ENCODE measurements at regions not wholly inside any gene's neighbourhood (a gene's known extent, or its start where the extent isn't known, plus 50 kb on each side); places are given as distances from the start of the nearest gene placed in this dataset.

DNA sequence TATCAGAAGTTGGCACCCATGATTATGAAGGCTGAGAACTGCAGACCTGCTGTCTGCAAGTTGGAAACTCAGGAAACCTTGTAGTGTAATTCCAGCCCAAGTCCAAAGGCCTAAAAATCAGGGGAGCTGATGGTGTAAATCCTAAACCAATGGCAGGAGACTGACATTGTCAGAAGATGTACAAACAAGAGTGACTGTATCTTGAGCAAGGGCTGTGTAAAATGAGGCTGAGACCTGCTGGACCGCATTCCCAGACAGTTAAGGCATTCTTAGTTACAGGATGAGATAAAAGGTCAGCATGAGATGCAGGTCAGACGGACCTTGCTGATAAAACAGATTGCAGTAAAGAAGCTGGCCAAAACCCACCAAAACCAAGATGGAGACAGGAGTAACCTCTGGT lies 147.7 kb downstream of the COG6 start:
- H3K4me1 Mint-ChIP-seq (ENCODE audit: low read depth) = no peaks in the 10 kb centered on the region
- Histone ChIP-seq H3K36me3 (ENCODE audit: insufficient read depth, low read length) (no peaks in the 10 kb centered on the region), H3K4me3 (ENCODE audit: low read length) (no peak overlapping the region), H3K27me3 (ENCODE audit: control insufficient read depth in 1 of 2, insufficient read depth in 2 of 2, low read length in 2 of 2) (no peaks in the 10 kb centered on the region), H3K27ac (ENCODE audit: low read depth in 1 of 2, low read length in 2 of 2) (no peak overlapping the region), H3K9me3 (ENCODE audit: control insufficient read depth in 1 of 2, insufficient read depth in 1 of 2, low read length in 2 of 2) (peaks cover 0 to 3% of the 10 kb centered on the region in 2 experiments), H3K4me1 (ENCODE audit: insufficient read depth, low read length) (no peaks in the 10 kb centered on the region)
- H3K27ac Mint-ChIP-seq = no peak overlapping the region
- no peaks in the 10 kb centered on the region for H3K27me3 Mint-ChIP-seq
- no peak overlapping the region for H3K4me3 Mint-ChIP-seq
- DNase-seq (no peak), ATAC-seq (ENCODE audit: poor library complexity) (no peak)
- TF ChIP-seq, protein P1, sequence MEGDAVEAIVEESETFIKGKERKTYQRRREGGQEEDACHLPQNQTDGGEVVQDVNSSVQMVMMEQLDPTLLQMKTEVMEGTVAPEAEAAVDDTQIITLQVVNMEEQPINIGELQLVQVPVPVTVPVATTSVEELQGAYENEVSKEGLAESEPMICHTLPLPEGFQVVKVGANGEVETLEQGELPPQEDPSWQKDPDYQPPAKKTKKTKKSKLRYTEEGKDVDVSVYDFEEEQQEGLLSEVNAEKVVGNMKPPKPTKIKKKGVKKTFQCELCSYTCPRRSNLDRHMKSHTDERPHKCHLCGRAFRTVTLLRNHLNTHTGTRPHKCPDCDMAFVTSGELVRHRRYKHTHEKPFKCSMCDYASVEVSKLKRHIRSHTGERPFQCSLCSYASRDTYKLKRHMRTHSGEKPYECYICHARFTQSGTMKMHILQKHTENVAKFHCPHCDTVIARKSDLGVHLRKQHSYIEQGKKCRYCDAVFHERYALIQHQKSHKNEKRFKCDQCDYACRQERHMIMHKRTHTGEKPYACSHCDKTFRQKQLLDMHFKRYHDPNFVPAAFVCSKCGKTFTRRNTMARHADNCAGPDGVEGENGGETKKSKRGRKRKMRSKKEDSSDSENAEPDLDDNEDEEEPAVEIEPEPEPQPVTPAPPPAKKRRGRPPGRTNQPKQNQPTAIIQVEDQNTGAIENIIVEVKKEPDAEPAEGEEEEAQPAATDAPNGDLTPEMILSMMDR (IDR thresholded peaks at IDR 0.05) = no peak
- peaks cover 5% of the 10 kb centered on the region for H3K9me3 Mint-ChIP-seq
- ChIA-PET CTCF (no interaction called here), POLR2A (no interaction called here)
- intact Hi-C loops (cut with DNase I, micrococcal nuclease) = no loop called here
- no peaks in the 10 kb centered on the region for H3K36me3 Mint-ChIP-seq (ENCODE audit: low read depth)

DNA sequence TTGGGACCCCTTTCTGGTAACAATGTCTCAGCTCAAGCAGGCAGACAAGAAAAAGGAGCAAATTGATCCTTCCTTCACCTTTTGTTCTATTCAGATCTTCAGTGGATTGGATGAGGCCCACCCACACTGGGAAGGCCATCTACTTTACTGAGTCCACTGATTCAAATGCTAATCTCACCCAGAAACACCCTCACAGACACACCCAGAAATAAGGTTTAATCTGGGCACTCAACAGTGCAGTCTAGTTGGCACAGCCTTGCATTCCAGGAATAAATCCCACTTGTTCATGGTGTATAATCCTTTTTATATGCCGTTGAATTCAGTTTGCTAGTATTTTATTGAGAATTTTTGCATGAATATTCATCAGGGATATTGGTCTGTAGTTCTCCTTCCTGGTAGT lies 148.4 kb downstream of the COG6 start:
- Histone ChIP-seq H3K4me1 (ENCODE audit: insufficient read depth, low read length) (no peaks in the 10 kb centered on the region), H3K4me3 (ENCODE audit: low read length) (no peak overlapping the region), H3K27me3 (ENCODE audit: control insufficient read depth in 1 of 2, insufficient read depth in 2 of 2, low read length in 2 of 2) (no peaks in the 10 kb centered on the region), H3K36me3 (ENCODE audit: insufficient read depth, low read length) (no peaks in the 10 kb centered on the region), H3K9me3 (ENCODE audit: control insufficient read depth in 1 of 2, insufficient read depth in 1 of 2, low read length in 2 of 2) (peaks cover 0 to 3% of the 10 kb centered on the region in 2 experiments), H3K27ac (ENCODE audit: low read depth in 1 of 2, low read length in 2 of 2) (no peak overlapping the region)
- ChIA-PET POLR2A (no interaction called here), CTCF (no interaction called here)
- Mint-ChIP-seq H3K4me3 (no peak overlapping the region), H3K4me1 (ENCODE audit: low read depth) (no peaks in the 10 kb centered on the region), H3K27me3 (no peaks in the 10 kb centered on the region), H3K27ac (no peak overlapping the region), H3K36me3 (ENCODE audit: low read depth) (no peaks in the 10 kb centered on the region), H3K9me3 (peaks cover 5% of the 10 kb centered on the region)
- ATAC-seq (ENCODE audit: poor library complexity) = no peak
- TF ChIP-seq, protein P1 (IDR thresholded peaks at IDR 0.05) = no peak
- intact Hi-C loops (cut with DNase I, micrococcal nuclease) = no loop called here
- no peak for DNase-seq

DNA sequence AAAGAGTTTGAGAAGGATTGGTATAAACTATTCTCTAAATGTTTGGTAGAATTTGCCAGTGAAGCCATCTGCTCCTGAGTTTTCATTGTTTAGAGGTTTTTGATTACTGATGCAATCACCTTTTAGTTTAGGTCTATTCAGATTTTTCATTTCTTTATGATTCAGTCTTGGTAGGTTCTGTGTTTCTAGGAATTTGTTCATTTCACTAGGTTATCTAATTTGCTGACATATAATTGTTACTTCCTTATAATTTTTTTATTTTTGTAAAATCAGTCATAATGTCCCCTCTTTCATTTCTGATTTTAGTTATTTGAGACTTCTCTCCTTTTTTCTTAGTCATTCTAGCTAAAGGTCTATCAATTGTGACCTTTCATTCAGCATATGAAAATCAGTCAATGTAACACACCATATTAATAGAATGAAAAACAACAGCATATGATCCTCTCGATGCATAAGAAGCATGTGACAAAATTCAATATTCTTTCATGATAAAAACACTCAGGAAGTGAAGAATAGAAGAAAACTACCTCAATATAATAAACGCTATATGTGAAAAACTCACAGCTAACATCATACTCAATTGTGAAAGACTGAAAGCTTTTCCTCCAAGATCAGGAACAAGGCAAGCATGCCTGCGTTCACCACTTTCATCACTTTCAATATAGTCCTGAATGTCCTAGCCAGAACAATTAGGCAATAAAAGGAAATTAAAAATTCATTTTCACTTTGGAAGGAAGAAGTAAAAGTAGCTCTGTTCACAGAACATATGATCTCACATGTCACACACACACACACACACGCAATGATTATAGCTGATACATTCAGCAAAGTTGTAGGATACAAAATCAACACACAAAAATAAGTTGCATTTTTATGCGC lies 149.1 kb downstream of the COG6 start:
- Mint-ChIP-seq H3K27ac (no peak overlapping the region), H3K4me1 (ENCODE audit: low read depth) (no peaks in the 10 kb centered on the region), H3K36me3 (ENCODE audit: low read depth) (no peaks in the 10 kb centered on the region), H3K9me3 (peaks cover 5% of the 10 kb centered on the region), H3K4me3 (no peak overlapping the region), H3K27me3 (no peaks in the 10 kb centered on the region)
- Histone ChIP-seq H3K27ac (ENCODE audit: low read depth in 1 of 2, low read length in 2 of 2) (no peak overlapping the region), H3K9me3 (ENCODE audit: control insufficient read depth in 1 of 2, insufficient read depth in 1 of 2, low read length in 2 of 2) (peaks cover 0 to 3% of the 10 kb centered on the region in 2 experiments), H3K4me3 (ENCODE audit: low read length) (no peak overlapping the region), H3K4me1 (ENCODE audit: insufficient read depth, low read length) (no peaks in the 10 kb centered on the region), H3K36me3 (ENCODE audit: insufficient read depth, low read length) (no peaks in the 10 kb centered on the region), H3K27me3 (ENCODE audit: control insufficient read depth in 1 of 2, insufficient read depth in 2 of 2, low read length in 2 of 2) (no peaks in the 10 kb centered on the region)
- ATAC-seq (ENCODE audit: poor library complexity) (no peak), DNase-seq (no peak)
- TF ChIP-seq, protein P1 (IDR thresholded peaks at IDR 0.05) = no peak
- CTCF ChIA-PET = interaction anchor here (0.9 to 1.2 kb wide), 2 partner anchors 10 to 13 kb away, joined by 3 read pairs; no protein-coding TSS in a partner anchor
- intact Hi-C loops (cut with DNase I, micrococcal nuclease) = no loop called here
- POLR2A ChIA-PET = no interaction called here
